ENCODE measurements at regions not wholly inside any gene's neighbourhood (a gene's known extent, or its start where the extent isn't known, plus 50 kb on each side); places are given as distances from the start of the nearest gene placed in this dataset.
"Not testable (repeated sequence)": the region's sequence is repeated elsewhere in the genome, so short reads cannot be mapped to it uniquely, and the experiment has no call there.

- no peaks in the 10 kb centered on the region for H3K36me3 ChIP-seq
- no peaks in the 10 kb centered on the region for H3K9me3 ChIP-seq
- H3K4me3 ChIP-seq: no peak overlapping the region
- no peaks in the 10 kb centered on the region for H3K27me3 ChIP-seq
- in situ Hi-C loops (cut with MboI; ENCODE audit: low sequenced_read_pairs in 4 of 4) (no loop called here), intact Hi-C loops (cut with DNase I; ENCODE audit: low total_unique reads) (no loop called here)
- ATAC-seq: no peak
- DNase-seq: no peak
- H3K27ac ChIP-seq: no peak overlapping the region
- TF ChIP-seq POLR2A (IDR thresholded peaks at IDR 0.05) (no peak), CTCF (IDR thresholded peaks at IDR 0.05 in 4 of 5, conservative IDR thresholded peaks at IDR 0.05 in 1 of 5) (no peak)
- no peaks in the 10 kb centered on the region for H3K4me1 ChIP-seq
Observed at GRCh38 chr12:45518291-45519235, 210.9 kb upstream of the ARID2 start.

GRCh38 chr12:45522227-45522626, 207.3 kb upstream of the ARID2 start:
- no peak for DNase-seq
- Histone ChIP-seq H3K27me3 (no peaks in the 10 kb centered on the region), H3K4me3 (no peak overlapping the region), H3K27ac (no peak overlapping the region), H3K36me3 (no peaks in the 10 kb centered on the region), H3K4me1 (no peaks in the 10 kb centered on the region), H3K9me3 (no peaks in the 10 kb centered on the region)
- intact Hi-C loops (cut with DNase I; ENCODE audit: low total_unique reads) (no loop called here), in situ Hi-C loops (cut with MboI; ENCODE audit: low sequenced_read_pairs in 4 of 4) (no loop called here)
- no peak for ATAC-seq
- TF ChIP-seq POLR2A (IDR thresholded peaks at IDR 0.05): no peak
- no peak for TF ChIP-seq CTCF (IDR thresholded peaks at IDR 0.05 in 4 of 5, conservative IDR thresholded peaks at IDR 0.05 in 1 of 5)

DNA sequence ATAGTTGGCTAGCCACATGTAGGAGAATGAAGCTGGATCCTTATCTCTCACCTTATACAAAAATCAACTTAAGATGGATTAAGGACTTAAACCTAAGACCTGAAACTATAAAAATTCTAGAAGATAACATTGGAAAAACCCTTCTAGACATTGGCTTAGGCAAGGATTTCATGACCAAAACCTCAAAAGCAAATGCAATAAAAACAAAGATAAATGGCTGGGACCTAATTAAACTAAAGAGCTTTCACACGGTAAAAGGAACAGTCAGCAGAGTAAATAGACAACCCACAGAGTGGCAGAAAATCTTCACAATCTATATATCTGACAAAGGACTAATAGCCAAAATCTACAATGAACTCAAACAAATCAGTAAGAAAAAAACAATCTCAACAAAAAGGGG, 202.7 kb upstream of the ARID2 start:
- H3K27ac ChIP-seq; H3K27me3 ChIP-seq; intact Hi-C loops (cut with DNase I; ENCODE audit: low total_unique reads); H3K36me3 ChIP-seq; H3K4me3 ChIP-seq; H3K4me1 ChIP-seq; H3K9me3 ChIP-seq; DNase-seq; ATAC-seq: not testable (repeated sequence)
- in situ Hi-C loops (cut with MboI; ENCODE audit: low sequenced_read_pairs in 4 of 4): loop anchor here in 1 of 4 donors (25.0 kb wide), 1 partner anchor 335 kb away; no protein-coding TSS in a partner anchor

- ATAC-seq (no peak), DNase-seq (no peak)
- intact Hi-C loops (cut with DNase I; ENCODE audit: low total_unique reads) (no loop called here), in situ Hi-C loops (cut with MboI; ENCODE audit: low sequenced_read_pairs in 4 of 4) (loop anchor here in 1 of 4 donors (25.0 kb wide), 1 partner anchor 330 kb away; no protein-coding TSS in a partner anchor)
- H3K27ac ChIP-seq: no peak overlapping the region
- H3K9me3 ChIP-seq: no peaks in the 10 kb centered on the region
- no peaks in the 10 kb centered on the region for H3K4me1 ChIP-seq
- no peaks in the 10 kb centered on the region for H3K27me3 ChIP-seq
- TF ChIP-seq CTCF (IDR thresholded peaks at IDR 0.05 in 4 of 5, conservative IDR thresholded peaks at IDR 0.05 in 1 of 5): no peak
- no peak for TF ChIP-seq POLR2A (IDR thresholded peaks at IDR 0.05)
- H3K4me3 ChIP-seq: no peak overlapping the region
- no peaks in the 10 kb centered on the region for H3K36me3 ChIP-seq
Observed at GRCh38 chr12:45532113-45532512, 197.4 kb upstream of the ARID2 start.

DNA sequence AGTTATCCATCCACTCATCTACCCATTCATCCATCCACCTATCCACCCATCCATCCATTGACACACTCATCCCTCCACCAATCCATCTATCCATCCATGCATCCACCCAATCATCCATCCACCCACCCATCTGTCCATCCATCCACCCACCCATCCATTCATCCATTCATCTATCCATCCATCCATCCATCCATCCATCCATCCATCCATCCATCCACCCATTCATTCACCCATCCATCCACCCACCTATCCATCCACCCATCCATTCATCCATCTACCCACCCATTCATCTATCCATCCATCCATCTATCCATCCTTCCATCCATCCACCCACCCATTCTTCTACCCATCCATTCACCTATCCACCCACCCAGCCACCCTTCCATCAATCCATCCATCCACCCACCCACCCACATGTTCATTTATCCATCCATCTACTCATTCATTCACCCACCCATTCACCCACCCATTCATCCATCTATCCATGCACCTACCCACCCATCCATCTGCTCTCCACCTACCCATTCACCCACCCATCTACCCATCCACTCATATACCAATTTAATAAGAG, 193.8 kb upstream of the ARID2 start:
- H3K4me1 ChIP-seq: no peaks in the 10 kb centered on the region
- no peak overlapping the region for H3K27ac ChIP-seq
- H3K4me3 ChIP-seq: no peak overlapping the region
- ATAC-seq: no peak
- DNase-seq: no peak
- TF ChIP-seq CTCF (IDR thresholded peaks at IDR 0.05 in 4 of 5, conservative IDR thresholded peaks at IDR 0.05 in 1 of 5): no peak
- no peak for TF ChIP-seq POLR2A (IDR thresholded peaks at IDR 0.05)
- no peaks in the 10 kb centered on the region for H3K36me3 ChIP-seq
- intact Hi-C loops (cut with DNase I; ENCODE audit: low total_unique reads) (no loop called here), in situ Hi-C loops (cut with MboI; ENCODE audit: low sequenced_read_pairs in 4 of 4) (loop anchor here in 1 of 4 donors (25.0 kb wide), 1 partner anchor 327 kb away; no protein-coding TSS in a partner anchor)
- H3K27me3 ChIP-seq: no peaks in the 10 kb centered on the region
- H3K9me3 ChIP-seq: no peaks in the 10 kb centered on the region
